ENCODE measurements at regions not wholly inside any gene's neighbourhood (a gene's known extent, or its start where the extent isn't known, plus 50 kb on each side); places are given as distances from the start of the nearest gene placed in this dataset.

DNA sequence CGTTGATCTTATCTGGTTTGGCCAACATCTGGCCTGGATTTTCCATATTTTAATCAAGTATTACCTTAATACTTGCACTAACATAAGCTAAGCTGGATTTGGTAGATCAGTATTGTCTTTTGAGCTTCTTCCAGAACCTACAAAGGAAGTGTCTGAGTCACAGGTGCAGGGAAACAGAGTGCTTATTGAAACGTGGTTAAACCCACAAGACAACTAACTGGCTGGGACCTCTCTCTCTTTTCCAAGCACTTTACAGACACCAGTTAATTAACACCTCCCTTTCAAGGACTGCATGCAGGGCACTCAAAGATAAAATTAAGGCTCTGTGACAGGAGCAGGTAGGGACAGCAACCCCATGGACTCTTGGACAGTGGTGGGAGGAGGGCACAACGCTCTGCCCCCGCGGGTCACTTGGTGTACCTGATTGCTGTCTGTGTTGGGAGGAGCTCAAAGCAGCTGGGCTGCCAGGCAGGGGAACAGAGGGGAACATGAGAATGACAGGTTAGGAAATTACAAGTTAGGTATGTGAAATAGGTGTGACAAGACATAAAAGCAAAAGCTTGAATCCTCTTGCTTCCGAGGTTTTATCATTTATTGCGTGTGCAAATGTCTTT is 133.7 kb upstream of the MON1B start:
- TF ChIP-seq, protein P1, sequence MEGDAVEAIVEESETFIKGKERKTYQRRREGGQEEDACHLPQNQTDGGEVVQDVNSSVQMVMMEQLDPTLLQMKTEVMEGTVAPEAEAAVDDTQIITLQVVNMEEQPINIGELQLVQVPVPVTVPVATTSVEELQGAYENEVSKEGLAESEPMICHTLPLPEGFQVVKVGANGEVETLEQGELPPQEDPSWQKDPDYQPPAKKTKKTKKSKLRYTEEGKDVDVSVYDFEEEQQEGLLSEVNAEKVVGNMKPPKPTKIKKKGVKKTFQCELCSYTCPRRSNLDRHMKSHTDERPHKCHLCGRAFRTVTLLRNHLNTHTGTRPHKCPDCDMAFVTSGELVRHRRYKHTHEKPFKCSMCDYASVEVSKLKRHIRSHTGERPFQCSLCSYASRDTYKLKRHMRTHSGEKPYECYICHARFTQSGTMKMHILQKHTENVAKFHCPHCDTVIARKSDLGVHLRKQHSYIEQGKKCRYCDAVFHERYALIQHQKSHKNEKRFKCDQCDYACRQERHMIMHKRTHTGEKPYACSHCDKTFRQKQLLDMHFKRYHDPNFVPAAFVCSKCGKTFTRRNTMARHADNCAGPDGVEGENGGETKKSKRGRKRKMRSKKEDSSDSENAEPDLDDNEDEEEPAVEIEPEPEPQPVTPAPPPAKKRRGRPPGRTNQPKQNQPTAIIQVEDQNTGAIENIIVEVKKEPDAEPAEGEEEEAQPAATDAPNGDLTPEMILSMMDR (conservative IDR thresholded peaks at IDR 0.05; ENCODE audit: low read depth, low read length) = no peak
- no peak for TF ChIP-seq EZH2 (IDR thresholded peaks at IDR 0.05; ENCODE audit: borderline replicate concordance, low read depth, low read length, poor library complexity, severe bottlenecking)
